ENCODE measurements at regions not wholly inside any gene's neighbourhood (a gene's known extent, or its start where the extent isn't known, plus 50 kb on each side); places are given as distances from the start of the nearest gene placed in this dataset.

DNA sequence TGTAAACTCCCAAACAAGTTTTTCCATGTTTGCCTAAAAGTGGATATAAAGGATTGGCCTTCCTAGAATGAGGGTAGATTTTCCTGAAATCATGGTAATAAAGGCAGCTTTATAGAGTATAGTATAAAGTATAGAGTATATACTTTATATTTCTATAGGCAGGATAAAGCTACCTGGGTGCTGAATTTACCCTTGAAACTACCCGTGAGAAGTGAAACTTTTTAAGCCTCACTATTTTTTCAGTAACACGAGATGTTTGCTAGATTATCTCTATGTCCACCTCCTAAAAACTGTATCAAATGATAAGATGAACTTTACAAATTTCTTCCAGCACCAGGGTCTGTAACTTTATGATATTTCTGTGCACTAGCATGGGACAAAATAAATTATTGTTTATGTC lies 340.0 kb upstream of the GALNTL6 start:
- TF ChIP-seq ZNF274 (IDR thresholded peaks at IDR 0.05; ENCODE audit: low read depth, low read length) (no peak), SUZ12 (IDR thresholded peaks at IDR 0.05; ENCODE audit: extremely low read depth, insufficient read depth, insufficient read length) (no peak), YY1 (IDR thresholded peaks at IDR 0.05; ENCODE audit: insufficient read depth, insufficient read length) (no peak)

All from NT2/D1 (cell line).